Vagina (tissue), 2 donors: ENCODE measurements at regions not wholly inside any gene's neighbourhood (a gene's known extent, or its start where the extent isn't known, plus 50 kb on each side); places are given as distances from the start of the nearest gene placed in this dataset.

ENCODE experiments used
- DNase-seq, 2 donors: peaks; one replicate each; pipeline ENCODE4 v3.0.0-alpha.2; 2017; ENCODE audit errors: extremely low spot score in 2 of 2
- H3K27ac ChIP-seq: fragments of 200-600 bp; sonication (generic); one replicate; pipeline ENCODE4 v1.5.1; 2019
- H3K27me3 ChIP-seq: fragments of 200-600 bp; sonication (generic); one replicate; pipeline ENCODE4 v1.5.1; 2019
- H3K36me3 ChIP-seq, 2 donors: fragments of 200-600 bp; sonication (generic); one replicate each; pipeline ENCODE4 v1.5.1; 2017 to 2019
- H3K4me1 ChIP-seq: fragments of 200-600 bp; sonication (generic); one replicate; pipeline ENCODE4 v1.5.1; 2019
- H3K4me3 ChIP-seq, 2 donors: fragments of 200-600 bp; sonication (generic); 1 replicate in 1 of 2; 2 replicates in 1 of 2; pipeline ENCODE4 v1.5.1; 2016 to 2019
- H3K9me3 ChIP-seq: fragments of 200-600 bp; sonication (generic); one replicate; pipeline ENCODE4 v1.5.1; 2019
- POLR2A ChIP-seq, 2 donors: fragments of 450-650 bp; IDR thresholded peaks; one replicate each; pipeline ENCODE4 v1.6.1; 2017; ENCODE audit warnings: antibody characterized with exemption in 2 of 2, mild to moderate bottlenecking in 2 of 2, moderate library complexity in 2 of 2
- POLR2AphosphoS5 ChIP-seq, 2 donors: sonication (generic); formaldehyde crosslinking; IDR thresholded peaks; one replicate each; pipeline ENCODE4 v1.9.0; 2017; ENCODE audit warnings: antibody characterized with exemption in 2 of 2, mild to moderate bottlenecking in 2 of 2, low read depth in 1 of 2; ENCODE audit not compliant: insufficient read depth in 1 of 2
- intact Hi-C: fragments of 100-400 bp; cut with DNase I; formaldehyde crosslinking; loops from one replicate; pipeline ENCODE4 v1.15.1; 2023
- TF ChIP-seq, protein P1 (sequence below), 3 experiments: fragments of 450-650 bp in 2 of 3; fragments of 200-600 bp in 1 of 3; sonication (generic) in 1 of 3; IDR thresholded peaks; one replicate each; pipeline ENCODE4 v1.5.1; 2017 to 2019; ENCODE audit warnings: antibody characterized with exemption in 3 of 3, mild to moderate bottlenecking in 2 of 3, moderate library complexity in 2 of 3

DNA sequence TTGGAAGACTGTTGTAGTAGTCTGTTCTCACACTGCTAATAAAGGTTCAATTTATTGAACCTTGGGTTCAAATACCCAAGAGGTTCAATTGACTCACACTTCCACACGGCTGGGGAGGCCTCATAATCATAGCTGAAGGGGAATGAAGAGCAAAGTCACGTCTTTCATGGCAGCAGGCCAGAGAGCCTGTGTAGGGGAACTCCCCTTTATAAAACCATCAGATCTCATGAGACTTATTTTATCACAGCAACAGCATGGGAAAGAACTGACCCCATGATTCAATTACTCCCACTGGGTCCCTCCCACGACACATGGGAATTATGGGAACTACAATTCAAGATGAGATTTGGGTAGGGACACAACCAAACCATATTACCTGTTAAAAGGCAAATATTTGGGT, 268.2 kb downstream of the TMEM167A start:
- intact Hi-C loops, result no loop called here
- Histone ChIP-seq H3K9me3 (no peaks in the 10 kb centered on the region), H3K27me3 (no peaks in the 10 kb centered on the region), H3K36me3 (no peaks in the 10 kb centered on the region), H3K4me3 (no peak overlapping the region), H3K4me1 (no peaks in the 10 kb centered on the region), H3K27ac (no peak overlapping the region)
- TF ChIP-seq, protein P1, sequence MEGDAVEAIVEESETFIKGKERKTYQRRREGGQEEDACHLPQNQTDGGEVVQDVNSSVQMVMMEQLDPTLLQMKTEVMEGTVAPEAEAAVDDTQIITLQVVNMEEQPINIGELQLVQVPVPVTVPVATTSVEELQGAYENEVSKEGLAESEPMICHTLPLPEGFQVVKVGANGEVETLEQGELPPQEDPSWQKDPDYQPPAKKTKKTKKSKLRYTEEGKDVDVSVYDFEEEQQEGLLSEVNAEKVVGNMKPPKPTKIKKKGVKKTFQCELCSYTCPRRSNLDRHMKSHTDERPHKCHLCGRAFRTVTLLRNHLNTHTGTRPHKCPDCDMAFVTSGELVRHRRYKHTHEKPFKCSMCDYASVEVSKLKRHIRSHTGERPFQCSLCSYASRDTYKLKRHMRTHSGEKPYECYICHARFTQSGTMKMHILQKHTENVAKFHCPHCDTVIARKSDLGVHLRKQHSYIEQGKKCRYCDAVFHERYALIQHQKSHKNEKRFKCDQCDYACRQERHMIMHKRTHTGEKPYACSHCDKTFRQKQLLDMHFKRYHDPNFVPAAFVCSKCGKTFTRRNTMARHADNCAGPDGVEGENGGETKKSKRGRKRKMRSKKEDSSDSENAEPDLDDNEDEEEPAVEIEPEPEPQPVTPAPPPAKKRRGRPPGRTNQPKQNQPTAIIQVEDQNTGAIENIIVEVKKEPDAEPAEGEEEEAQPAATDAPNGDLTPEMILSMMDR (IDR thresholded peaks at IDR 0.05), result no peak
- no peak for TF ChIP-seq POLR2AphosphoS5 (IDR thresholded peaks at IDR 0.05; ENCODE audit: insufficient read depth in 1 of 2, low read depth in 1 of 2)
- no peak for TF ChIP-seq POLR2A (IDR thresholded peaks at IDR 0.05)
- DNase-seq, result no peak

DNA sequence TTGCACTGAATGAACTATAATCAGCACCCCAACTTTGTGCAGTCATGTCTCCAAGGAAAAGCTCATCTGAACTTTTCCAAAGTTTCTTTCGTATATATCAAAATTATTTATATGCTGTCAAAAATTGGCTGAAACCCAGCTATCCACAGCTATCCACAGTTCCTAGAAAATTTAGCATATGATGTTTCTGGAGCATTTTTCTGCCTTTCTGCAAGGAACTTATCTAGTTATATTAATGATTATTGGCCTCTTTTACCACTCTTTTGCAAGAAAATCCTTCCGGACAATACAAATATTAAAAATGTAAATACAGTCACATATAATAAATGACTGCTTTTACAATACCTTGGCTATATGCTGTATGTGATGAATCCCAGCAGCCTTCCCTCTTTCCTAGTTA, 270.2 kb downstream of the TMEM167A start:
- intact Hi-C loops, result no loop called here
- H3K36me3 ChIP-seq, result no peaks in the 10 kb centered on the region

DNA sequence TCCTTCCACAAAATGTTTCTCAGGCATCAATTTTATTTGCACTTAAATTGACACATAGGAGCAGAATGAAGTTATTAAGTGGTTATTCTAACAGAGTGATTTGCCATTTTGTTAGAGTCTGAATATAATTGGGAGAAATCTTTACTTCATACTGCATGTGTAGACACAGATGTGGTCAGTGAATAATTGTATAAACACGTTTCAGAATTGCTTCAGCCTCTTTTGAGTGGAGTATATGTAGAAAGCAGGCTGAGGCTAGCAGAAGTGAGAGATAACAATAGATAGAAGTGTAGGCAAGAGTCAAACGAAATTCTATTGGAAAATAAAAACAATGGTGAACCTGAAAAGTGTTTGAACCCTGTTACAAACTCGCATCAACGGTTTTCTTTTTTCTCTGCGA, 270.7 kb downstream of the TMEM167A start:
- Histone ChIP-seq H3K4me3 (no peak overlapping the region), H3K27me3 (no peaks in the 10 kb centered on the region), H3K4me1 (no peaks in the 10 kb centered on the region), H3K9me3 (no peaks in the 10 kb centered on the region), H3K27ac (no peak overlapping the region), H3K36me3 (no peaks in the 10 kb centered on the region)
- intact Hi-C loops, result no loop called here
- TF ChIP-seq, protein P1 (IDR thresholded peaks at IDR 0.05), result no peak
- no peak for TF ChIP-seq POLR2AphosphoS5 (IDR thresholded peaks at IDR 0.05; ENCODE audit: insufficient read depth in 1 of 2, low read depth in 1 of 2)
- no peak for TF ChIP-seq POLR2A (IDR thresholded peaks at IDR 0.05)
- no peak for DNase-seq

More for the DNA sequence above, 270.2 kb downstream of the TMEM167A start:
- H3K9me3 ChIP-seq, result no peaks in the 10 kb centered on the region
- no peaks in the 10 kb centered on the region for H3K27me3 ChIP-seq
- H3K4me1 ChIP-seq, result no peaks in the 10 kb centered on the region
- TF ChIP-seq POLR2AphosphoS5 (IDR thresholded peaks at IDR 0.05; ENCODE audit: insufficient read depth in 1 of 2, low read depth in 1 of 2) (no peak), POLR2A (IDR thresholded peaks at IDR 0.05) (no peak)
- TF ChIP-seq, protein P1 (IDR thresholded peaks at IDR 0.05), result no peak
- DNase-seq, result no peak
- no peak overlapping the region for H3K27ac ChIP-seq
- no peak overlapping the region for H3K4me3 ChIP-seq

DNA sequence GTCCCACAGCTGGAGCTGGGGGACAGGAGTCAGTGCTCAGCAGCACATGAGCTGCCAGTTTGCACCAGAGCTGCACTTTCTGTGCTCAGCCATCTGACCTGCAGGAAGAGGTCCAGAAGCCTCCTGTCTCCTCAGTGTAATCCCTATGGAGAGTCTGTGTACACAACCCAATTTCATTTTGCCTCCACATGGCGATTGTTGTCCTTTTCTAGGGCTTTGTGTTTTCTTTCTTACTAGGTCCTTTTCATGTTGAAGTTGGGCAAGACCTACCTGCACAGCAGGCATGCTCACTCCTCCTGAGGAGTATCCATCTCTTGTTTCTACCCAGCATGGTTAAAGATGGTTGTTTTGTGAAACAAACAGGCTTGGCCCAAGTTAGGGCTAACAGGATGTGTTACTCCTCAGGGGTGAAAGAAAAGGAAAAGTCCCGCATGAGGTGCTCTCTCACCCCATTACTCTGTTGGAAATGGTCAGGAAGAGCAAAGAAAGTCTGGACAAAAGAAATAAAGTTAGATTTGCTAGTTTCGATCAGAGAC, 273.0 kb downstream of the TMEM167A start:
- H3K27ac ChIP-seq, result no peak overlapping the region
- intact Hi-C loops, result no loop called here
- no peaks in the 10 kb centered on the region for H3K36me3 ChIP-seq
- H3K4me3 ChIP-seq, result no peak overlapping the region
- no peaks in the 10 kb centered on the region for H3K27me3 ChIP-seq
- DNase-seq, result no peak
- TF ChIP-seq, protein P1 (IDR thresholded peaks at IDR 0.05), result no peak
- TF ChIP-seq POLR2AphosphoS5 (IDR thresholded peaks at IDR 0.05; ENCODE audit: insufficient read depth in 1 of 2, low read depth in 1 of 2) (no peak), POLR2A (IDR thresholded peaks at IDR 0.05) (no peak)
- H3K9me3 ChIP-seq, result no peaks in the 10 kb centered on the region
- no peaks in the 10 kb centered on the region for H3K4me1 ChIP-seq

DNA sequence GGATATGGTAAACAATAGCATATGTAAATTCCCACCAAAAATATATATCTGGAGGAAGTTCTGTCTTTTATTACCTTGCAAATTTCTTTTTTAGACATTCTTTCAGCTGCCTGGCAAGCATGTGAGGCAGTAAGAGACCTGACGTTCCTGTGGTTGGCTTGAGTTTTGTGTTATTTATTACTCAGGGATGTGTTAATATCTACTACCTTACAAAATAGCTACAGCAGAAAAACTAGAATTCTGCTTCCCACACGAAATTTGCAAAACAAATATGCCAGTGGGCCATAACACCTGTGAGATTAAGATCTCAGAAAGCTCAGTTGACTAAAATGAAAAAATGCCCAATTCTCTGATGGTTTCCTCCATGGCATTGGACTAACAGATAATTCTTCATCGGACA, 274.2 kb downstream of the TMEM167A start:
- Histone ChIP-seq H3K27ac (no peak overlapping the region), H3K4me3 (no peak overlapping the region), H3K9me3 (no peaks in the 10 kb centered on the region), H3K4me1 (no peaks in the 10 kb centered on the region), H3K27me3 (no peaks in the 10 kb centered on the region), H3K36me3 (no peaks in the 10 kb centered on the region)
- DNase-seq, result no peak
- TF ChIP-seq POLR2A (IDR thresholded peaks at IDR 0.05) (no peak), POLR2AphosphoS5 (IDR thresholded peaks at IDR 0.05; ENCODE audit: insufficient read depth in 1 of 2, low read depth in 1 of 2) (no peak)
- TF ChIP-seq, protein P1 (IDR thresholded peaks at IDR 0.05), result no peak
- intact Hi-C loops, result no loop called here
